Heart left ventricle (tissue), 16 donors: ENCODE measurements at regions not wholly inside any gene's neighbourhood (a gene's known extent, or its start where the extent isn't known, plus 50 kb on each side); places are given as distances from the start of the nearest gene placed in this dataset.

Experiments used
- ATAC-seq, 4 donors: fragments of 200-7000 bp; cut with Tn5 transposase; one replicate each; pipeline ENCODE4 v1.9.1; 2020 to 2022; ENCODE audit warnings: moderate library complexity in 4 of 4, mild to moderate bottlenecking in 3 of 4, moderate number of reproducible peaks in 1 of 4
- DNase-seq, 5 donors: peaks; one replicate each; pipeline ENCODE4 v3.0.0-alpha.2; 2020
- H3K27ac ChIP-seq, 12 donors: fragments of 200-600 bp; sonication (generic) in 4 of 12; one replicate each; pipeline versions ENCODE4 v1.5.0 to v1.8.0; 2016 to 2022; ENCODE audit warnings: mild to moderate bottlenecking in 2 of 12
- H3K27me3 ChIP-seq, 9 donors: fragments of 200-600 bp; sonication (generic) in 2 of 9; one replicate each; pipeline versions ENCODE4 v1.5.1 to v1.8.0; 2016 to 2022; ENCODE audit warnings: mild to moderate bottlenecking in 3 of 9
- H3K36me3 ChIP-seq, 9 donors: fragments of 200-600 bp; sonication (generic) in 2 of 9; one replicate each; pipeline versions ENCODE4 v1.5.0 to v1.8.0; 2018 to 2022; ENCODE audit warnings: mild to moderate bottlenecking in 2 of 9
- H3K4me1 ChIP-seq, 12 donors: fragments of 200-600 bp; sonication (generic) in 4 of 12; one replicate each; pipeline versions ENCODE4 v1.5.0 to v1.8.0; 2016 to 2022; ENCODE audit warnings: mild to moderate bottlenecking in 3 of 12
- H3K4me3 ChIP-seq, 12 donors: fragments of 200-600 bp; sonication (generic) in 4 of 12; one replicate each; pipeline versions ENCODE4 v1.5.0 to v1.8.0; 2017 to 2022; ENCODE audit warnings: mild to moderate bottlenecking in 9 of 12, moderate library complexity in 4 of 12
- H3K9me3 ChIP-seq, 12 donors: fragments of 200-600 bp; sonication (generic) in 4 of 12; one replicate each; pipeline versions ENCODE4 v1.5.0 to v1.8.0; 2016 to 2022; ENCODE audit warnings: mild to moderate bottlenecking in 1 of 12
- CTCF ChIP-seq, 12 donors: fragments of 200-600 bp; sonication (generic) in 4 of 12; IDR thresholded peaks; one replicate each; pipeline versions ENCODE4 v1.5.0 to v1.8.0; 2018 to 2022; ENCODE audit warnings: antibody characterized with exemption in 12 of 12, mild to moderate bottlenecking in 5 of 12
- POLR2A ChIP-seq, 2 donors: fragments of 450-650 bp; IDR thresholded peaks; one replicate each; pipeline ENCODE4 v1.6.1; 2017; ENCODE audit warnings: antibody characterized with exemption in 2 of 2, mild to moderate bottlenecking in 2 of 2, moderate library complexity in 2 of 2
- WGBS, 4 donors: extraction: QIAGEN DNeasy Blood & Tissue Kit in 2 of 4; methylation state at CpG; one replicate each; pipeline versions ENCODE4 v1.1.5 to v1.1.7; 2013 to 2018; 5-methylcytosine and 5-hydroxymethylcytosine counted together
- intact Hi-C, 10 donors: fragments of 100-400 bp; cut with DNase I; formaldehyde crosslinking; loops; one replicate each; pipeline versions ENCODE4 v1.11.1 to v1.14.2; 2022
- donor health status: ischemic (EF 13 %, LVEDD 7.1; RV severe dilation, severe dysfunction).
- donor health status: healthy with polysubstance abuse.
- donor health status: DM: no; HTN: yes; CAD: no.
- donor health status: DM: no; HTN: no; CAD: no.
- donor health status: ischemic (EF 25% LVEDD 6.9; RV normal size, moderate dysfunction).
- donor health status: ischemic (EF 25% LVEDD 5.7; RV mildly dilated, moderate dysfunction).
- donor health status: healthy.
- donor health status: DM: yes; HTN: yes; CAD: no.
- donor health status: ischemic (EF 35%, LVEDD 5.7; RV mildly dilated, moderate dysfunction).
- donor health status: nonischemic (EF 11% LVEDD 7.7; RV severe dilation, severe dysfunction).
- donor health status: DM: yes; HTN: yes; CAD: no.
- donor health status: PGD.
- donor health status: ischemic (EF 29% LVEDD 5.4; RV normal size, mild dysfunction).
- donor health status: nonischemic (EF 23%, LVEDD 6.1; RV moderate dilation, normal function).

GRCh38 chr7:140283472-140283871 is 106.7 kb upstream of the KDM7A start:
- no peak for TF ChIP-seq CTCF (IDR thresholded peaks at IDR 0.05)
- TF ChIP-seq POLR2A (IDR thresholded peaks at IDR 0.05), result no peak
- Histone ChIP-seq H3K27me3 (no peaks in the 10 kb centered on the region), H3K4me3 (no peak overlapping the region), H3K9me3 (peaks cover 0 to 5% (median 0%) of the 10 kb centered on the region in 12 donors), H3K4me1 (peaks cover 0 to 11% (median 0%) of the 10 kb centered on the region in 12 donors), H3K27ac (no peak overlapping the region), H3K36me3 (no peaks in the 10 kb centered on the region)
- WGBS, 4 donors, result 94 to 98% (median 95%) methylated on average over 3 of the region's 3 CpGs
- DNase-seq (no peak), ATAC-seq (no peak)
- intact Hi-C loops, result no loop called here

- H3K9me3 ChIP-seq, result peaks cover 0 to 5% (median 0%) of the 10 kb centered on the region in 12 donors
- no peak overlapping the region for H3K4me3 ChIP-seq
- no peaks in the 10 kb centered on the region for H3K36me3 ChIP-seq
- no peak for TF ChIP-seq CTCF (IDR thresholded peaks at IDR 0.05)
- TF ChIP-seq POLR2A (IDR thresholded peaks at IDR 0.05), result no peak
- ATAC-seq (no peak), DNase-seq (no peak)
- 85 to 97% (median 90%) methylated on average over 4 to 5 of the region's 5 CpGs for WGBS, 4 donors
- no peak overlapping the region for H3K27ac ChIP-seq
- H3K4me1 ChIP-seq, result peaks cover 0 to 11% (median 0%) of the 10 kb centered on the region in 12 donors
- no peaks in the 10 kb centered on the region for H3K27me3 ChIP-seq
- intact Hi-C loops, result no loop called here
Observed at GRCh38 chr7:140281960-140282359, 105.2 kb upstream of the KDM7A start.

- H3K4me3 ChIP-seq, result no peak overlapping the region
Observed at GRCh38 chr7:140281255-140281654, 104.5 kb upstream of the KDM7A start.

GRCh38 chr7:140276001-140276400 is 99.2 kb upstream of the KDM7A start:
- H3K4me3 ChIP-seq, result peak overlapping the region in 4 of 12 donors; percentile 17 to 41 (median 32)
- no peaks in the 10 kb centered on the region for H3K9me3 ChIP-seq
- peak overlapping the region in 5 of 12 donors; percentile 7 to 64 (median 31) for H3K27ac ChIP-seq
- DNase-seq (no peak), ATAC-seq (no peak)
- 37 to 56% (median 43%) methylated on average over 5 of the region's 5 CpGs for WGBS, 4 donors
- TF ChIP-seq POLR2A (IDR thresholded peaks at IDR 0.05), result no peak
- no peak for TF ChIP-seq CTCF (IDR thresholded peaks at IDR 0.05)
- intact Hi-C loops, result no loop called here
- no peaks in the 10 kb centered on the region for H3K27me3 ChIP-seq
- H3K36me3 ChIP-seq, result no peaks in the 10 kb centered on the region
- H3K4me1 ChIP-seq, result peaks cover 0 to 16% (median 7%) of the 10 kb centered on the region in 12 donors

More at GRCh38 chr7:140281255-140281654, 104.5 kb upstream of the KDM7A start:
- 86 to 95% (median 90%) methylated on average over 3 of the region's 3 CpGs for WGBS, 4 donors
- Histone ChIP-seq H3K27ac (no peak overlapping the region), H3K36me3 (no peaks in the 10 kb centered on the region), H3K9me3 (peaks cover 0 to 5% (median 0%) of the 10 kb centered on the region in 12 donors), H3K4me1 (peaks cover 0 to 9% (median 0%) of the 10 kb centered on the region in 12 donors), H3K27me3 (no peaks in the 10 kb centered on the region)
- DNase-seq, result no peak
- TF ChIP-seq POLR2A (IDR thresholded peaks at IDR 0.05) (no peak), CTCF (IDR thresholded peaks at IDR 0.05) (no peak)
- no peak for ATAC-seq
- intact Hi-C loops, result no loop called here
